Activated gamma-delta T cell treated with Interleukin-2 at 50 U/mL for 16 hours (primary cell): ENCODE measurements at regions not wholly inside any gene's neighbourhood (a gene's known extent, or its start where the extent isn't known, plus 50 kb on each side); places are given as distances from the start of the nearest gene placed in this dataset.

Experiments
- DNase-seq: peaks from one replicate; pipeline ENCODE4 v3.0.0-alpha.2; 2020

- no peak for DNase-seq
Measured at GRCh38 chr5:89981878-89982773, 427.4 kb downstream of the CETN3 start.

DNA sequence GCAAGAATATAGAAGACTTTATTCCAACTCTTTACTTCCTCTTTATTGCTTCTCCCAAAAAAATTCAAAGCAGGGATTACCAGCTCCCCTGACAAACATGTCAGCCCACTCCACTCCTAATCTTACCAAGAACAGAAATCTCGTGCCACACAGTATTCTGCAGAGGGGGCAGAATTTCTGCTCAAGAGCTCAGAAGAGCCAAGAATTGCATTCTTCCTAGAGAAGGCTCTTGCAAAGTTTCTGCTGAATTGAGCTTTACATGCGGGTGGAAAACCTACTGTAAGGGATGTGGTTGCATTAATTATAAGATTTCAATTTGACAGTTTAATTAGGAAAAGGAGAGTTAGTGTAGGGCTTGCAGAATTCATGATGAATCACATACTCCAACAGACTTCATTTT, 428.5 kb downstream of the CETN3 start:
- no peak for DNase-seq

GRCh38 chr5:89973516-89973915, 436.0 kb downstream of the CETN3 start:
- DNase-seq, result no peak

GRCh38 chr5:89972901-89973300, 436.7 kb downstream of the CETN3 start:
- no peak for DNase-seq

DNA sequence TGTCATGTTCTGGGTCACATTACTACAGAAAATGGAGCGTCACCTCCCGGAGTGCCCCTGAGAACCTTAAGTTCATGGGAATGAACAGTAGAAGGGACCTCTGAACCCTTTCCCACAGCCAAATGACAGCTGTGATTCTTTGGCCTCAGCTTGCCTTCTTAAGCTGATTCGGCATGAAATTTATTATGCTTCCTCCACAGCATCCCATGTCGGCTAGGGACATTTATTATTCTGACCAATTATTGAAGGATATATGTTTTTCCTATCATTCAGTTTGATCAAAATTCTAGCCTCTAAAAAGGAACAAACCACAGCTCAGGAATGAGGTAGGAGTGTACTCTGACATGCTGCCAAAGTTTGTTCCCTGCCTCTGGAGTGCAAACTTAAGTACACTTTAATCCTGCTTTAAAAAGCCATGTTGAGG, 440.6 kb downstream of the CETN3 start:
- DNase-seq, result no peak

DNA sequence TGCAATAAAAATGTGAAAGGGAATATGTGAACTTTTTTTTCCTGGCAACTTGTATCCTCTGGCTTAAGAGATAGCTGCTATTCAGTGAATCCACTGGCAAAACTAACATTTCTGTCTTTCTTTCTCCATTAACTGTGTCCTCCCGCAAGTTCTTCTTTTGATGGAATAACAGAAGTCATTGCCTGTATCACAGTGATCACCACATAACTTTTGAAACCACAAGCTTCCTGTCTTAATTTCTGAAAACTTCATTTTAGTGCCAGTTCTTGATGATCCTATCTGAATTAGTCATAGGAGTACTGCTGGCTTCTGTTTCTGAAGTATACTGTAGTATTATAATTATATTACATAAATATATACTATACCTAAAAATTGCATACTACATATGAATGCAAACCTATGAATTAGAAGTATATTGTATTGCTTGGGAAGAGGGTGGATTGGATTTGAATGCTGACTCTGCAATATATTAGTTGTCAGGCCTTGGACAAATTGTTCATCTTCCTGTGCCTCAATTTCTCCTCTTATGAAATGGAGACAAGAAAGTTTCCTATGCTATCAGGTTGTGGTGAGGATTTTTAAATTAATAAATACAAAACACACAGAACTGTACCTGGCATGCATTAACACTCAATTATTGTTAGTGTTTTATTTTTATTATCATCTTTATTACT, 441.6 kb downstream of the CETN3 start:
- no peak for DNase-seq

DNA sequence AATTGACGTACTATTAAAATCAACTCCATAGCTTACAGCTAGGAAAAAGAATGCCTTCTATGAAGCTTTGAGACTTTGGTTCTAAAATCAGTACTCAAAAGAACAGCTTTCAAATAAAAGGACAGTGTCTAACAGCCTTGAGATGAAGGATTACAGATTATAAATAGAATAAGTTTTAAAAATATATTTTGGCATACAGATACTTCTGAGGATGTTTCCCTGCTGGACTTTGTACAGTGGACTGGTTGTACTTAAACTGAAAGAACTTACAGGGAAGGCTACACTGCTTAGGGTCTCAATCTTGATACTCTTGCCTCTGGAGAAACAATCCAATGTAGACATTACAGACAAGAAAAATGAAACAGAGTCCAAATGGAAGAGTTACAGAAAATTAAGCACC, 452.7 kb downstream of the CETN3 start:
- DNase-seq, result no peak

- no peak for DNase-seq
Measured at GRCh38 chr5:89954916-89955315, 454.6 kb downstream of the CETN3 start.

DNA sequence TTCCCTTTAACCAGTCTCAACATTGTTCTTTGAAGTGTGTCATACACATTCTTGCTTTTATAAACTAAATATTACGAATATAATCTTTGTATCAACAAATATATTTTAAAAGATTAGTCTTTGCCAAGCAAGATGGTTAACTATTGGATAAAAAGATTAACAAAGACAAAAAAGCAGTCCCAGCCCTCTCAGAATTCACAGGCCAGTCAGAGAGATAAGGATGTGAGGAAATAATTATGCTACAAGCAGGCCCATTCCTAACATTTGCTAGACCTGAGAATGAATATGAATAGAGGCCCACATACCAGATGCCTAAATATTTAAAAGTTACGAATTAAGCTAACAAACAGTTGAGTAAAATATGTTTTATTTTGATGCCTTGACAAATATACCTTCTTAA, 457.7 kb downstream of the CETN3 start:
- DNase-seq, result no peak

DNA sequence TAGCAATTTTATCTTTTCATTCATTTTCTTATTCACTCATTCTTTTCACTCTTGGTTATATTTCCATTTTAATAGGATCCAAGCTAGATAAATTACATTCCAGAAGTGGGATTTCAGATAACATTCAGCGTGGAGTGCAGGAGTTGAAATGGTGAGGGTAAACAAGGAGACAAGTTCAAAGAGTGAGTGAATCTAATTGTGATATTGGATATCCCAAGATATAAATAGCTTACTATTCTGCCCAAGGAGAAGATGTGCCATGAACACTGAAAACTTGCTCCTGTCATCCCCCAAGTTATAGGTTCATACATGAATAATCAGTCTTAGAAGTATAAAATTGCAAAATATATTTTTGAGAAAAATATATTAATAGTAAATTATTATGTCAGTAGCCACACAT, 459.3 kb downstream of the CETN3 start:
- no peak for DNase-seq

DNA sequence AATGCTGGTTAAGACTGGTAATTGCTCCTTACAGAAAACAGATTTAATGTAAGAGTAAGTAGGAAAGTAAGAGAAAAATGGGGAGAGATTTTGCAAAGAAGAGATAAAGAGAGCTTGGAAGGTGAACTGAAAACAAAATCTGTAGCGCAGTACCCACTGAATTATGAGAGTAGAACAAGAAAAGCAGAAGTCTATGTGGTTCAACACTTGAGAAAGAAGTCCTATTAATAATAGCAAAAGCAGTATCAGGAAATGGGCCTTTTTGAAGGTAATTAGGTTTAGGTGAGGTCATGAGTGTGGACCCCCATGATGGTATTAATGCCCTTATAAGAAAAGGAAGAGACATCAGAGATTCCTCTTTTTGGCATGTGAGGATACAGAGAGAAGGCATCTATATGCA, 460.6 kb downstream of the CETN3 start:
- DNase-seq, result no peak

DNA sequence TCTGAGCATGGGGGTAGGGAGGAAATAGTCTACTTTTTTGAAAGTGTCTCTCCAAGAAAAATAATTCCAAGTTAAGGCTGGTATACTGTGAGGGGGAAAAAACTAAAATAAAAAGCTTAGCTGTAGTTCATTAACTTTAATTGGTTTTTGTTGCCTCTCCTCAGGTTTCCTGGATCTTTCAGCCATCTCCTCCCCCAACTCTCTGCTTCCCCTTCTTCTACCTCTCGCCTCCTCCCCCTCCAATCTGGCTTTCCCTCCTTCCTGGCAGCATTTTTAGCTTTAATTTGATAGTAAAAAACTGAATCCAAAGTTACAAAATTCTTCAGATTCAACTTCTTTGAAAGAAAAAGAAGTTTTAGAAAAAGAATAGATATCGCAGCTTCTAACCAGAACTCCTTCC, 462.6 kb downstream of the CETN3 start:
- no peak for DNase-seq

- DNase-seq, result no peak
Measured at GRCh38 chr5:89946508-89946907, 463.0 kb downstream of the CETN3 start.

DNA sequence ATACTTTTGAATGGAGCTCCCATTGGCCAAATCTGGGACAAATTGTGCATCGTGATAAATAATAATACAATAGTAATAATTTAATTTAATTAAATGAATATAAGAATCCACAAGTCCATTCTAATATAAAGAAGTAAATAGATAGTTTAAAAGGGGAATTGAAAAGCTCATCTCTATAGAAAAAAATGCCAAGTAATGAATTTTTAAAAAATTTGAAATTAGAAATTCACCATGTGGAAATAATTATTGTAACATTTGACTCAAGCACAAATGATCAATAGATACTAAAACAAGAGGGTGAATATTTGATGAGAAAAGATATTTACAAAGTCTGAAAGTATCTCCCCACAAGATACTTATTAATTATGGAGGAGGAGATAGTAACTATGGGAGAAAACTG, 467.4 kb downstream of the CETN3 start:
- DNase-seq, result no peak

DNA sequence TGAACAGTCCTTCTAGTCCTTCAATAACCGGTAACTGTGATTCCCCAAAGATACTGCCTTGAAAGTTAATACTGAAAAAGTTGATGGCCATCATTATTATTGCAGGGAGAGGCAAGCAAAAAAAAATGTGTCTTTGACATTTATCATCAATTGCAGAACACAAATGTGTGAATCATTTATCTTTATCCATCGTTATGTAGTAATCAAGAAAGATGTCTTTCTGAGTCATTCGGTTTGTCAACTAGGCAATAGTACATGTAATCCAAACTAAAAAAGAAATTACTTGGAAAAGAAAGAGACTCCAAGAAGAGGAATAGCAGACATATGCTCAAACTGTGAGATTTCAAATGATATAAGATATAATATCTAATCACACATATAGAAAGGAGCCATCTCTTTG, 473.0 kb downstream of the CETN3 start:
- DNase-seq, result no peak

- no peak for DNase-seq
Measured at GRCh38 chr5:89934069-89934468, 475.5 kb downstream of the CETN3 start.

DNA sequence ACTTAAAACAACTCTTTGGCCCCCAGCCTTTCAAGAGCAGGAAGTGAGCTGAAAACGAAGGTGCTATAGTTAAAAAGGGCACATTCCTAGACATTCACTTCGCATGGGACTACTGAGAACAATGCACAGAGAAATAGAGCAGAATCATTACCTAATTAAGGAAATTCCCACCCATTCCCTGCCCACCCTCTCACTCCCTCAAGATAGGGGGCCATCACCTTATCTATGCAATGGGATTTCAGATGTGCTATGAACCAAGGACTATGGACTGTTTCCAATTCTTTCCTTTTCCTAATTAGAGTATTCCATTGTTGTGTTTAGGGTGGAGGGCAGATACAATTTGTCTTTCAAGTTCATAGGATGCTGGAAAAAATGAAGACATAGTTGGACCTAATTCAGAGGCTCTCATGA, 476.8 kb downstream of the CETN3 start:
- no peak for DNase-seq

- no peak for DNase-seq
Measured at GRCh38 chr5:89930591-89931392, 478.8 kb downstream of the CETN3 start.

DNA sequence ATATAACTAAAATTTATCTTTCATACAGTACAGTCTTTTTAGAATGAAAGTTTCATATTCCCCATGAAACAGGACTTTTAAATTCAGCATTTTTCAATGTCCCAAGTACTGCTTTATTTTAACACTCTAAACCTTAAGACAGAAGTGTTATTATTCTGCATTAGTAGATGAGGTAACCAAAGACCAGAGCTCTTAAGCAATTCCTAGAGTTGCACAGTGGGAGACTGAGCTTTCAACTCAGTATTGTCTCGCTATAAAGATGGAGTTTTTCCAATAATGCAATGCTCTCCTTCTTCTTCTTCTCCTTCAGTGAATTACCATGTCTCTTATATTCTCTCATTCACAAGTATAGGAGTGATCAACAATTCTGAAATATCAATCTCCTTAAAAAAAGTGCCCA, 479.7 kb downstream of the CETN3 start:
- no peak for DNase-seq

DNA sequence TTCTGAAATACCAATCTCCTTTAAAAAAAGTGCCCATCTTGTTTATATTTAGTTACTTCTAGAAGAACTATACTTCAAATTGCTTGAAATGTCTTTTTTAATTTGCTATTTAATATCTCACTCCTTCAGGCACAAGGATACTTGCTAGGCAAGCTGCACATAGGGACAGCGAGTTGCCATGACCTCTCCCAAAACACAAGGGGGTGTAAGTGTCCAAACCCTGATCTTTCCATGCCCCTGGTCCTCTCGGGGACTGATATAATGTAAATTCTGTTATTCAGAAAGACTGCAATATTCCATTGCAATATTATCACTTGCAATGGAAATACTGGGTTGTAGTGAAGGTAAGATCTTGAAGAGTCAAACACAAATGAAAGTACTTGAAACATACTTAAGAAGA, 480.4 kb downstream of the CETN3 start:
- DNase-seq, result no peak

GRCh38 chr5:89922161-89922560, 487.4 kb downstream of the CETN3 start:
- no peak for DNase-seq

GRCh38 chr5:89917112-89917511, 492.4 kb downstream of the CETN3 start:
- DNase-seq, result no peak

- no peak for DNase-seq
Measured at GRCh38 chr5:89916131-89916530, 493.4 kb downstream of the CETN3 start.

GRCh38 chr5:89908876-89909275, 500.7 kb downstream of the CETN3 start:
- no peak for DNase-seq
